ENCODE measurements at regions not wholly inside any gene's neighbourhood (a gene's known extent, or its start where the extent isn't known, plus 50 kb on each side); places are given as distances from the start of the nearest gene placed in this dataset.

DNA sequence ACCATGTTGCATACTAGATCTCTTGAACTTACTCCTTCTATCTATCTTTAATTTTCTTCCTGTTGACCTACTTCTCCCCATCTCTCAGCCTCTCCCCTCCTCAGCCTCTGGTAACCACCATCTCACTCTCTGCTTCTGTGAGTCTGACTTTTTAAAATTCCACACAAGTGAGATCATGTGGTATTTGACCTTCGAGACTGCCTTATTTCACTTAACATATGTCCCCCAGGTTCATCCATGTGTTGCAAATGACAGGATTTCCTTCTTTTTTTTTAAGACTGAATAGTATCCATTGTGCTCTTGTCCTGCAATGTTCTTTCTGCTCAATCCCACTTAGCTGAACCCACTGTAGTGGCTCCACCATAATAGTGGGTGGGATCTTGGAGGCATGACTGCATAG is 51.4 kb upstream of the DNAJC1 start:
- Histone ChIP-seq H3K9me3 (no peaks in the 10 kb centered on the region), H3K4me3 (no peak overlapping the region), H3K27me3 (ENCODE audit: low read depth) (no peaks in the 10 kb centered on the region), H3K36me3 (replicated peaks) (no peaks in the 10 kb centered on the region), H3K4me1 (no peaks in the 10 kb centered on the region; the same call in 1 of the 2 replicates)
- in situ Hi-C loops (cut with MboI; ENCODE audit: low sequenced_read_pairs), result no loop called here
- no peak for DNase-seq (ENCODE audit: low spot score in 2 of 2)
